NCI-H524 (cell line): ENCODE measurements at regions not wholly inside any gene's neighbourhood (a gene's known extent, or its start where the extent isn't known, plus 50 kb on each side); places are given as distances from the start of the nearest gene placed in this dataset.

ENCODE experiments used
- DNase-seq, 2 experiments: peaks; one replicate each; lab custom pipeline; 2025; lab: John Stamatoyannopoulos, UW

DNA sequence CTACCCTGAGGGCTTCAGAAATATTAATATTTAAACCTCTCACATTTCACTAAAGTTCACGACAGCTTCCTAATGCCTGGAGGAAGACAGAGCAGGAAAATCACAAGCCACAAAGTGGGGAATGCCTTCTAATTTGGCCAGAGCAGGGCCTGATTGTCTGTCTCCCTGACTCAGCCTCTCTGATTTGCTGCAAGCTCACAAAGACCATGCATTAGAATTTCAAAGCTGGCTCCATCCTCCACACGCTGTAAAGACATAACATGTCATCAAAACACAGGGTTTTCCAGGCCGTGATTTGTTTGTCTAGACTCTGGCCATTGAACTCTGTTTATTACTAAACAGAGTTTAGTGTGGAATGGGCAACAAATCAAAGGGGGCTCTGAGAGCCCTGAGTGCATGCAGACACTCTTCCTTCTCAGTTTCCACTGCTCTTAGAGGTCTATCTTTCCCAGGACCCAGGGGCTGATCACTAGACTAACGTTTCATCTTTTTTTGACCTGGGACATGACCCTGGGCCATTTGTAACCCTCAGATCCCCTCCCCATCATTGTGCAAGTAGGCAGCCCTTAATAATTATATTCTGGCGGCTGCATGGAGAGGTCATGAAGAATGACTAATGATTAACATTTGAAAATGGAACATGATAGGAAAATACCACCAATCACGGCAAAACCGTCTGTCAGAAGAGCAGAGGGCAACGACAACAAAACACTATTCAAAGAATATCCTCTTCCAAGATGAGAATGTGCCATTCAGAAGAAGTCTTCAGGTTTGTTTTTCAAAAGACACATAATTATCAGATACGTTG lies 140.2 kb downstream of the ENC1 start:
- DNase-seq: peak in 1 of 2 experiments; percentile 33

DNA sequence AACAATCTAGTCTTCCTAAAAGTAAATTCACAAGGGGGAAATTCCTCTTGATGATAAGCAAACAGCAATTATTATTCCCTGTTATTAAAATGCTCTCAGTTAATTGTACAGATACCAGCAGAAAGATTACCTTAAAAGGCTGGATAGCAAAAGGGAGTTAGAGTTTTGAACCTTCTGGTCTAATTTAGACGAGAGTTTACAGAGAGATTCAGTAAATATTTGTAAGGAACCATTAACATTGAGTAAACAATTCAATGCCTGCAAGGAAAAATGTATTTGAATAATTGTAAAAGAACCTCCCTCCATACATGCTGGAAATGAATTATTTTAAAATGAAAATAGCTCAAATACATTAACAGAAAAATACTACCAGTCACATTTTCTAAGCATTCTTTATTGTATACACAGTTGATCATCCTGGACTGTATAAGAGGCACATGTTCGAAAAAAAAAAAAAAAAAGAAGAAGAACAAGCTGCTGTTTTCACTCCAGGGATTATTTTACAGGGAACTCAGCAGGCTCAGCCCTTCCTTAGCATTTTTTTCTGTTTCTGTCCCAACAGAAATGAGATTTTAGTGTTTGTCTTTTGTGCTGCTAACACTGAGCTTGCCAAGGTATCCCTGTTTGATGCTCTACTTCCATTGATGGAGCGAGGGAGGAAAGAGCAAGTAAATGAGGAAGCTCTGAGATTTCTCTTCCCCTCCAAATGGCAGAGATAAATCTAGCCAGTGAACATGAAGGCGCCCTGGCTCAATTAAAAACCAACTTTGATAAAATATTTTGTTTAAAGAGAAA lies 141.1 kb downstream of the ENC1 start:
- peak in 1 of 2 experiments; percentile 33 for DNase-seq

DNA sequence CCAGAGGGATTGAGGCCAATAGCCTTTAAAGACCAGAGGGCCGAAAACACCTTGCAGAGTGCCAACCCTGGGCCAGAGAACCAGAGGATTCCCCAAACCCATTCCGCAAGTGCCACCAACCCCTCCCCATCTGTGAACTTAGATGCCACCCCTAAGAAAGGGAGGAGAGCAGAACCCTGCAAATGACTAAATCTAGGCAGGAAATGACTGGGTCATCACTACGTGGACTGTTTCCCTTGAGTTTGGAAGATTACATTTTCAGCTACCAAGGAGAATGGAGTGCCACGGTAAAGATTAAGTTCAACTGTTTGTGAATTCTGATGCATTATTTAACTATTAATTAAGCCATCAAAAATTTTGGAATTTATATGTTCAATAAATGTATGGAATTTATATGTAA lies 142.8 kb downstream of the ENC1 start:
- DNase-seq: no peak

DNA sequence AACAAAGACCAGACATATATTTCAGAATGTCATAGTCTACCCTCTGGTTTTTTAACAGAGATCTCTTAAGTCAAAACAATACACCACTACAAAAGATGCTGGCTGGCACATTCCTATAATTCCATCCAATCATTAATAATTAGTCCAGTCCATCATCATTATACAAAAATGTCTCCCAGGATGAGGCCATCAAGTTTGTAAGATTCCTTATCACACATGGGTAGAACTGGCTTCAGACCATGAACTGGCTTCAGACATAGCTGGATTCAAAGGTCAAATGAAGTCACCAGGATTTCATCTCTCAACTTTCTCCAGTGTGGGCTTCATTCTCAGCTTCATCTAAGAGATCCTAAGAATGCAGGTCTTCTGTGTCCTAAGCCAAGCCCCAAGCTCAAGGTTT lies 147.1 kb downstream of the ENC1 start:
- no peak for DNase-seq

GRCh38 chr5:74492230-74492629 lies 148.3 kb downstream of the ENC1 start:
- DNase-seq: no peak

DNA sequence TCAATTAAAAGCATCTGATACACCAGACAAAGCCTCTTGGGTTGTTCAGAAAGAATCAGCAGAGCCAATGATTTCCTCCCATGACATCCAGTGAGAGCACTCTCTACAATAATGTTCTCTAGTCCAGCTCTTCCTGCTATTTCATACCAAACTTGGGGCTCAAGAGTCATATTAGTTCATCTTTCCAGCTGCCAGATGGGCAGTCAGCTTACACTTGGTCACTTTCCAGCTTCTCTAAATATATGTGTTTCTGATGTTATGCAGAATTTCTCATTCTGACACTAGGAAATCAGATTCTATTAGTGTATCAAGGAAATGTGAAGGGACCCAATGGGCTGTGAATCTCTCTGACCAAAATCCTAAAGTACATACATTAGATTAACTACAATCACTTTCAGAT lies 148.9 kb downstream of the ENC1 start:
- no peak for DNase-seq

DNA sequence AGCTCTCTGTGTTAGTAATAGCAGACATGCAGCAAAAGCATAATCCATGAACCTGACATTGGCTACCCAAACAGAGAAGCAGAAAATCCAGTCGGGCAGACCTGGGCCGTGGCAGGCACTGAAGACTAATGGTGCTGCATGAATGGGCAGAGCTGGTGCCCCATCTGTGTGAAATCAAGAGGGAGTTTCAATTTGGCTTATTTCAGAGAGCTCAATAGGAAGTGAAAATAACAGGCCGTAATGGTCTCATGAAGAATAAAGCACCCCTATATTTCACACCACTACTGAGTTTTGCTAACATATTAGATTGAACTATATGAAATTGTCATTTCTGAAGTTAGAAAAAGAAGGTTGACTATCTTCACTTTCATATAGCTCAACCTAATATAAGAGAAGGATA lies 149.7 kb downstream of the ENC1 start:
- no peak for DNase-seq

DNA sequence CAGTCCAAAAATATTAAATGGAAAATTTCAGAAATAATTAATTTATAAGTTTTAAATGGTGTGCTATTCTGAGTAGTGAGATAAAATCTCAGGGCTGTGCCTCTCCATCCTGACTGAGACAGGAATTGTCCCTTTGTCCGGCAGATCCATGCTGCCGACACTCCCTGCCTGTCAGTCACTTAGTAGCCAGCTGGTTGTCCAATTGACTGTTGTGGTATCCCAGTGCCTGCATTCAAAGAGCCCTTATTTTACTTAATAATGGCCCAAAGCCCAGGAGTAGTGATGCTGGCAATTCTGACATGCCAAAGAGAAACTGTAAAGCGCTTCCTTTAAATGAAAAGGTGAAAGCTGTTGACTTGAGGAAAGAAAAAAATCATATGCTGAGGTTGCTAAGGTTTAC lies 157.5 kb downstream of the ENC1 start:
- no peak for DNase-seq

GRCh38 chr5:74482523-74482922 lies 158.0 kb downstream of the ENC1 start:
- no peak for DNase-seq

DNA sequence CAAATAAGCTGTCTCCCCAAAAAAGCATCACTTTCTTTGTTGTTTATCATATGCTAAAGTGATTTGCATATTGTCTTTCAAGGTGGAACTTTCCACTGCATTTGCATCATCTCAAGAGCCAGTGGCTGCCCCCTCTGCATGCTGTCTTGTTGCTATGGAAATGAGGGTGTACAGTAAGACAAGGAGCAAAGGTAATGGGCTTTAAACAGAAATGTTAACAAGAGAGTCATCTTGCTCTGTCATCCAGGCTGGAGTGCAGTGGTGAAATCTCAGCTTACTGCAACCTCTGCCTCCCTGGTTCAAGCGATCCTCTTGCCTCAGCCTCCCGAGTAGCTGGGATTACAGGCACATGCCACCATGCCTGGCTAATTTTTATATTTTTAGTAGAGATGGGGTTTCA lies 159.2 kb downstream of the ENC1 start:
- peak in 1 of 2 experiments; percentile 54 for DNase-seq

DNA sequence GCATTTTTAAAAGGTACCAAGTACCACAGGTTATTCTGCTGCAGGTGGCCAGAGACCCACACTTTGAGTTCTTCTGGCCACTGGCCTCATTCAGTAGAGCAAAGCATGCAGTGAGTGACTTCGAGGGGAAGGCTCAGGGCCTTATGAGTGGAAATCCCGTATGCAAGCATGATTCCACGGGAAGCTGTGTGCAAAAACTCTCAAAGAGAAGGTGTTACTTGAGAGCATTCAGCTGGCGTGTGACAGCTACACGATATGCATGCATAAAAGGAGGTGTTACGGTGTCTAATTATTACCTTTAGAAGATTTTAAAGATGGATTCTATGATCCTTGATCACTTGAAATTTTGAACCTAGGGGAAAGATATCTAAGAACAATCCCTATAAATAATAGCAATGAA lies 160.3 kb downstream of the ENC1 start:
- no peak for DNase-seq

- no peak for DNase-seq
These were observed 162.2 kb downstream of the ENC1 start for GRCh38 chr5:74478328-74478727.

DNA sequence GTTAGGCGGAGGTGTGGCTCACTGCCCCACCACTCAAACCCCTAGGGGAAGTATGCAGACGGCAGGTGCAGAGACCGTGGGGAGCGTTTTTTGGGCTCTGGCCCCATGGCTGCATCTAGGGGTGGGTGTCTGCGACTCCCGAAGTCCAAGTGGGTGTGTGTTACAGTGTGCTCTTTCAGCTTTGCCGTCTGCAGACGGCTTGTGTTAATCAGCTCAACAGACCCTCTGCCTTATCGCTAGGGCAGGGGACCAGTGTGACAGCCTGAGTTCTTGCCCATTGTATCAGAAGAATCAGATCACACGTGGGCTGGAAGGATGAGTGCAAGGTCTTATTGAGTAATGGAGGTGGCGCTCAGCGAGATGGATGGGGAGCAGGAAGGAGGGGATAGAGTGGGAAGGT lies 162.8 kb downstream of the ENC1 start:
- no peak for DNase-seq

- DNase-seq: no peak
These were observed 163.6 kb downstream of the ENC1 start for GRCh38 chr5:74476819-74477453.

- no peak for DNase-seq
These were observed 164.3 kb downstream of the ENC1 start for GRCh38 chr5:74476046-74476818.

DNA sequence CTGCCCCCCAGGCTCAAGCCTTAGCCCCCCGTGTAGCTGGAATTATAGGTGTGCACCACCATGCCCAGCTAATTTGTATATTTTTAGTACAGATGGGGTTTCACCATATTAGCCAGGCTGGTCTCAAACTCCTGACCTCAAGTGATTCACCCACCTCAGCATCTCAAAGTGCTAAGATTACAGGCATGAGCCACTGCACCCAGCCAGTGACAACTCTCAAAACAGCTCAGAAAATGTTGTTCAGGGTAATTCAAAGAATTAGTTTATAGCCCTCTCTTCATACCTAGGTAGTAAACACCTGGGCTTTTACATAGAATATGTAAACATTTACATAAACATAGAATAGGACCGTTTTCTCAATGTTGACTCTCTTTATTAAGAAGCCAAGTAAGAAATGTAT lies 168.7 kb downstream of the ENC1 start:
- no peak for DNase-seq

DNA sequence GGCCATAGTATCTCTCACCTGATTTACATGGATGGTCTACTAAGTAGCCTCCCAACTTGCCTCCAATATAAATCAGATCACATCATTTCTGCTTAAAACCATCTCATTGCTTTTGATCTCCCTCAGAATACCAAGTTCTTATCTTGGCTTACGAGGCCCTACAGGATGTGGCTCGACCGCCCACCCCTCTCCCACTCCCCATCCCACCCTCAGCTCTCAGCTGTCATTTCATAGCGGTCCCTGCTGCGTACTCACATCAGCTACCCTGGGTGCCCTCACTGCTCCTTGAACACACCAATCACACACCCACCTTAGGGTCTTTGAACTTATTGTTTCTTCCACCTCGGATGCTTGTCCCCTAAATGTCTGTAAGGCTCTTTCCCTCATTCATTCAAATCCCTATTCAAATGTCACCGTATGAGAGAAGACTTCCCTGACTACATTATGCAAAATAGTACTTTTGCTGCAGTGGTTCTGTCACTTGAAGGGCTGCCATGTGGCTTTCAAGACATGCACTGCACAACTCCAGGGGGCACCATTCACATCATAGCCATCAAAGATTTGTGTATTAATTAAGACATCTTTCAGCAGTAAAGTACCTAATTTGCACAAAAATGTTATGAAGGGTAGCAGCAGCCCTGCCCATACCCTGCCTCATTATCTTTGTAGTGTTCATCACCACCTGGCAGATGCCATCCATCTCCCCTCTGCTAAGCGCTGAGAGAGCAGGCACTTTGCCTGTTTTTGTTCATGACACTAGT lies 171.1 kb downstream of the ENC1 start:
- DNase-seq: peak in 1 of 2 experiments; percentile 29

DNA sequence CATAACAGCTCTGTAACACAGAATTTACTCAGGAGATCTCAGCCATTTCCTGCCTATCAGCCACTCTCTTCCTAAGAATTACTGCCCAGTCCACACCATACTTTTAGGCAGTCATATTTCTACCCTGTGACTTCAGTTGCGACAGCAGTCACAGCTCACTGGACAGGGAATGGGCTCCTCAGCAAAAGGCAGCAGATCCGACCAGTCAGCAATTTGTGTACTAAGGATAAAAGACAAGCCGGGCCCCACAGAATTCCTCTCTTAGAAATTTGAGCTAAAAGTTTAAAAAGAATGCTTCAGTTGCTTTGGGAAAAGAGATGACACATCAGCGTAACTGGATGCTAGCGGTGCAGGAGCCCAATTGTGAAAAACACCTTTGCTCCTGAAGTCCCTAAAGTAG lies 172.1 kb downstream of the ENC1 start:
- no peak for DNase-seq

- no peak for DNase-seq
These were observed 174.8 kb downstream of the ENC1 start for GRCh38 chr5:74465724-74466123.

- no peak for DNase-seq
These were observed 175.9 kb downstream of the ENC1 start for GRCh38 chr5:74464512-74465209.

DNA sequence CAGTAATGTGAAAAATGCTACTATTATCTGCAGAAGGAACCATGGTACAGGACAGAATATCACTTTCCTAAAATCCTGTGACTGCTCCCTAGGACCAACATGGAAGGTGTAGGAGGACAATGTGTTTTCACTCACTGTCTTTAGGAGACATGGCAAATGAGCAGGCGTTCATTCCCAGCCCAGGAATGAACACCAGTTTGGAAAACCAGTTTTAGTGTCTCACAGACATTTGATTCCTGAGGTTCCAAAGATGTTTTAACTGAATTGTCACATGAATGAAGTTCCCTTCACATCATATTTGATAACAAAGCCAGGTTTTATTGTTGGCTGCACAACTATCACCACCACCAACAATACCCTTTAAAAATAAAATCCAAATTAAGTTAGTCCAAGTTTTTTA lies 178.2 kb downstream of the ENC1 start:
- no peak for DNase-seq
